ENCODE measurements at regions not wholly inside any gene's neighbourhood (a gene's known extent, or its start where the extent isn't known, plus 50 kb on each side); places are given as distances from the start of the nearest gene placed in this dataset.
A peak's percentile ranks its signal among the peaks of the same experiment; 100 is the strongest.

DNA sequence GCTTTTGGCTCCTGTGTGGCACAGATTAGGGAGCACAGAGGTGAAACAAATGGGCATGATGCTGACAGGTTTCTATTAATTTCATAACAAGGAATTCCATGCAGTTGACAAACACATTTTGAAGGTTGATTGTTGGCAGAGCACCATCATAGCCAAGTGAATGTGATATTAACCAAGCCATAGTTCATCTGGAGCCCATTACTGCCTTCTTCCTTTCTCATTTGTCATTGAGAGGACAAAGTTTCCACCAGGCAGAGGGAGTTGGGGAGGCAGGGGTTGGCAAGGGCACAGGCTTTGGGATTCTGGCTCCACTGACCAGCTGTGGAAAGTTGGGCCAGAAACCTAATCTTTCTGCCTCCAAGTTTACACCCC lies 325.2 kb downstream of the MFSD1 start:
- DNase-seq (ENCODE audit: low spot score): no peak

DNA sequence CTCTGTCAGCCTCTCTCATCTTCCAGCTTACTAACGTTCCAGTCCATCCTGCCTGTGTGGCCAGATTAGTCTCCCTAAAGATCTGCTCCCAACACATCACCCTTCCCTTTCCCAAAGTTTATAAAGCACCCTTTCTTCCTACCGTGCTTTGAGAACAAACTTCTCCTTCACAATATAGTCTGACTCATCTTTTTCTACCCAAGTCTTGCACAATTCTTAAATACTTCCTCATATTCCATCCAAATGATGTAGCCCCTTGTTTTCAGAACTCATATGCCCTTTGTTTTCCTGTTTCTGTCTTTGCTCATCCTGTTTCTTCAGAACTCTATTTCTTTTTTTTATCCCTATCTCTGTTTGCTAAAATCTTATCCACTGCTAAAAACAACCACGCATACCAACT lies 326.8 kb downstream of the MFSD1 start:
- peak; percentile 44 for DNase-seq (ENCODE audit: low spot score)

DNA sequence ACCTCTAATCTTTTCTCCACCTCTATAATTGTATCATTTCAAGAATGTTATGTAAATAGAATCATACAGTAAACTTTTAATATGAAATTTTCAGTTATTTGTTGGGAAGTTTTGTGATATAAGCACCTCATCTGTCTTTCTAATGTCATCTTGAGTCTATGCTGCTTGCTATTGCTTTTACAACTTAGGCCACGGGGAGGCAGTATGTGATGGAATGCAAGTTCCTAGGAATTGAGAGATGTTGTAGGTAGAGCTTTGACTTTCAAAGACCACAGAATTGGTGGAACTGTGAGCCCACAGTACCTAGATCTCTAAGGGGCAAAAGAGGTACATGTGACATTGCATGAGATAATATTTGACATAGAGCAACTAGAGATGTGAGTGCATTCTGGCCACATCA lies 328.3 kb downstream of the MFSD1 start:
- no peak for DNase-seq (ENCODE audit: low spot score)

DNA sequence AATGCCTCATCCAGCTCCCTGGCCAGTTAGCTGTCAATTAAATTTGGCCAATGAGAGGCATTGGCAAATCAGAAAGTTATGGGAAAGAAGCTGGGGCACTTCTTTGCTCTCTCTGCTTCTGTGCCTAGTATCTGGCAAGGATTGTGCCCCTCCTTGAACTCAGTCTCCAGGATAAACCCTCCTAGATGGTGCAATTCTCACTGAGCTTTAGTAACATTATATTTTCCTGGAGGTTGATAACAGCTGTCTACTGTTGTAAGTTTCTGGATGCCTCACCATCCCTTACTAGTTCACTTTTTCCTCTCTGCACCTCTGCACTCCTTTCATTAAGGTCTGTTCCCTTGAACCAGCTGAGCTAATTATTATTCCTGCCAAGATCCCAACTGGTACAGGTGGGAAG lies 329.5 kb downstream of the MFSD1 start:
- DNase-seq (ENCODE audit: low spot score): no peak

DNA sequence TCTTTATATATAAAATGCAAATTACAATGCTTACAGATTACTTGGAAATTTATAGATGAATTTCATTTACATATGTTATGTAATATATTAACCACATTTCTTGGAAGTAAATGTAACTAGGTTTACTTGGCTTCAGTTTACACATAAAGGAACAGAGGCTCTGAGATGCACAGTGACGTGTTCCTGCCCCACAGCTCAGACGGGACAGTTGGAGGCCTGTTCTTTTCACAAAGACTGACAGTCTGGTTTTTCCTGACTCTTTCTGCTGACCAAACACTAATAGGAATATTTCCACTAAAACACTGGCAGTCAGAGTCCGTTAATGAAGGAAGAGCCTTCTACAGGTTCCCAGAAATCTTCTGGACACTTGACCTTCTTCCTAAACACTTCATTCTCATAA lies 336.1 kb downstream of the MFSD1 start:
- DNase-seq (ENCODE audit: low spot score): no peak

DNA sequence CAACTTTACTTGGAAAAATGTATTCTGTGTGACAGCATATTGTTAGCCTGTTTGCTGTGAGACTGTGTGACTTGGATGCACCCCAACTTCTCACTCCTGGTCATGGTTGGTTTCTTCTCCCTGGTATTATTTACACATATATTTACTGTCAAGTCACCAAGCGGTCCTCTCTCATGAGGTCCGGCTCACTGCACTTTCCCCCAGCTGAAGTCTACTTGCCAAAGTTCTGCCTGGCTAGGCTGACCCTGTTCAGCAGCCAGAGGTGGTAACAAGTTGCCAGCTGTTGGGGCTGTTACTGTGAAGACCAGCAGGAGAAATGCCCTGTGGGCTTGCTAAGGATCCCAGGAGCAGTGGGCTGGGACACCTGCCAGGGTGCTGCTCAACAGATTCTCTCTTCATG lies 337.5 kb downstream of the MFSD1 start:
- peak; percentile 10 for DNase-seq (ENCODE audit: low spot score)

DNA sequence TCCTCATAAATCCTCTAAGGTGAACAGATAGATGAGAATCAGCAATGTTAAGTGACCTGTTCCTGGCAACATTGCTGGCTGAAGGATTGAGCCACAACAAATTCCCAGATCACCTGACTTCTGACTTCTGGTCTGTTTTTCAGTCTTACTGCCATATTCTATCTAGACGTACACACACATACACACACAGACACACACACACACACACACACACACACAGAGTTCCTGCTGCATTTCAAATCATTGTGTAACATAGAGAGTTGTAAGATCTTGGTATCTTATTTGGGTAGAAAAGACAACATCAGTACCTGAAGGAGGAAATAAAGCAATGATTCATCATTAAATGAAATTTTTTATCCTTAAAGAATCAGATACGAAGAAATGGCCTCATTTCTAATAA lies 342.6 kb downstream of the MFSD1 start:
- no peak for DNase-seq (ENCODE audit: low spot score)

DNA sequence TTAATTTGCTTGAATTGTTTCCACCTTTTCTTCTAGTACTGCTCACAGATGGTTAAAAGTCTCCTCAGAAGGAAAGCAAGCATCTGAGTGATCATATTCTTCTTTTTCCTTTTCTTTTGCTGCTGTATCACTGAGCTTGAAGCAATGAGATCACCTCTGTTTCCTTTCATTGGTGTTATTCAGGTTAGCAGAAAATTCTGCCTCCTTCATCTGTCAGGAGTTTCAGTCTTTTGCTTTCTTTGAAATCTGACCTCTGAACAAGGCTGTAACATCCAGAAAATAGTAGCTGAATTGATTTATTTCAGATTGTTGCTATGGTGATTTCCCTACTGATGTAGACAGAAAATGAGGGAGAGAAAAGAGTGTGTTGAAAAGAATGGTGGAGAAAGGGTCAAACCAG lies 343.0 kb downstream of the MFSD1 start:
- DNase-seq (ENCODE audit: low spot score): no peak

DNA sequence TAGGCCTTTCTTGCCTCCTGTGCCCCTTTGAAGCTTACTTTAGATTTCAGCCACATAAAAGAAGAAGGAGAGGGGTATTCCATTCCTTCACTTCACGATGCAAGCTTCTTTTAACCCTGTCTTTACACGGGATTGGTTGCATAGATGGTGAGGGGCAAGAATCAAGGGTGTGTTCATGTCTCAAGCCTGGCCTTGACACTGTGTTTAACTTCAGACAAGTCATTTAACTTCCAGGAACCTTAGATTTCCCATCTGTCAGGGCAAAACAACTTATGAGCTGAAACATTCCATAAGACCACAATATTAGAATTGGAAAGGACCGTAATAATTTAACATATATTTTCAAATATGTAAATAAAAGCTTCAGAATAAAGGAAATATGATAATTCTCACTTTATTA lies 344.5 kb downstream of the MFSD1 start:
- no peak for DNase-seq (ENCODE audit: low spot score)

DNA sequence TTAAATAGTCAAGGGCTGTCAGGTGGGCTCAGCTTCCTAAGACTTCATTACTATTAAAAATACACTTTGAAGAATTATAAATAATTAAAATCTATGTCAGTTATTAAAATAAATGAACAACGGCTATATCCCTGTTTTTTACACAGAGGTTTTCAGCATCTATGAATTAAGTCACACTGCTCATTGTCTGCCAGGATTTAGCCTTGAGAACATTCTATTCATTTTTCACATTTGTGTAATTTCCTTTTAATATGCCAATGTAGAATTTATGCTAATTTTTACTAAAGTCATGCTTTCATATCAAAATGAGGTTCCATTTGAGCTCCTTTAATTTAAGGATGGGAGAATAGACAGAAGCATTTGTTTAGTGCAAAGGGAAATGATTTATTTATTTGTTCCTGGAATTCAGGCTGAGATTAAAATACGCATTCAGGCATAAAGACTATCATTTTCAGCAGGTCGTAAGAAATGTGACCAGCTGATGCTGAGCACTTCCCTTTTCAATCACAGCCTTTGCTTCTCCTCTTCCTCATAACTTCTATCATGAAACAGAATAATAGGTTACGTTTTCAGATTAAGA lies 345.1 kb downstream of the MFSD1 start:
- no peak for DNase-seq (ENCODE audit: low spot score)

DNA sequence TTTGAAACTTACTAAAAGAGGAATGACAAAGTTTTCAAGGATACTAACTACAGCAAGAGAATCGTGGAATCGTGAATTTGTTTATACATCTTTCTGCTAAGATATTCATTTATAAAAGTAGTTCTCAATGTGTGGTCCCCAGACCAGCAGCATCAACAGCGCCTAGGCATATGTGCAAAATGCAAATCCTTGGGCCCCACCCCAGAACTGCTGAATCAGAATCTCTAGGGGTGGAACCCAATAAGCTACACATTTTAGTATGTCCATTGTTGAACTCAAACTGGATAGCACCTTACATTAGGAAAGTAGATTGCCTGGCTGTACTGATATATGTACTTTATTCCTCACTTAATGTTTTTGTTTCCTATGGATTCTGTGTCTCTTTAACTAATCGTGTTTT lies 346.0 kb downstream of the MFSD1 start:
- DNase-seq (ENCODE audit: low spot score): no peak

DNA sequence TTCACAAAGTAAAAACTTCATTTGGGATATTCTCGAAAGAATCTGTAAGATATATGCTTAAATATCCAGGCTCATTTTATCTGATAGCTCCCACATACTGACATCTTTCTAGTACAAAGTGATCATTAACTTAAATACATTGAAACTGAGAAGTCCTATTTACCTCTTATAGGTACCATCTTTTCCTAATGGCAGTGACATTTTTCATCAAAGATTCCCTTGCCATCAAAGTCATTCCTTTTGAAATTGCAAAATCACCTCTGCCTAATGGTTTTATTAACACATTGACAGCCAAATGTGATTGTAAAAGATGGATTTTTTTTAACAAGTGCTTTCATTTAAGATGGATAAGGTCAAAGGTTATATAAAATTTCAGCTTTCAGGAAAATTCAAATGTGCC lies 346.6 kb downstream of the MFSD1 start:
- DNase-seq (ENCODE audit: low spot score): no peak

DNA sequence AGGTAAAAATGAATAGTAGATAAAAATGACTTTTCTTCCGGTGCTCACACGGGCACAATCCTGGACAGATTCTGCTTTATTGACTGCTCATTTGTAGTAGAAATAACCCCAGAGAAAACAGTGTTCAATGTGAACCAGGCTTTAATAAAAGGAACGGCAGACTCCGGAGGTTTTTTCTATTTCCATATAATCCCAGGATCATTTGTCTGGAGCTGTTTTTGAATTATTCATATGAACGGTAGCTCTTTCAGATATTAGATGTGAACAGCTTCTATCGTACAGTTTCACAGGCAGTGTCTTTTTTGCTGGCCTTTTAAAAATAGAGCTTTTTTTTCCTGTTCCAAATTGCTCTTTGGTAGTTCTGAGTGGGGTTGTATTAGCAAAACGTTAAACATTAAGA lies 347.3 kb downstream of the MFSD1 start:
- no peak for DNase-seq (ENCODE audit: low spot score)

DNA sequence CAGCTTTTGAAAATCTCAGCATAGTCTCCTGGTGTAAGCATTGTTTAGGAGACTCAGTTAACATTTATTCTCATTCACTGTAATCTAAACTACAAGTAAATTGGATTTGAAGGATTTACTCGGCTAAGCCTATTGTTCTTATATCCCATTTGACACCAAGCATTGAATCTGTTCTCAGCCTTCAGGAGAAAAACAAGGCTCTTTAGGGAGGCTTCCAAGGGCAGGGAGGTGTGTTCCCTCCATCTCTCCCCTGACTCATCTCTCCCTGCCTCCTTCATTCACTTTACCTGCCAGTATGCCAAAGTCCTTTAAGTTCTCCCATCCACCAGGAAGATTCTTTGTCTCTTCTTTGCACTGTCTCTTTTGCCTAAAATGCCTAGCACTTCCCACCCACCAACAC lies 347.8 kb downstream of the MFSD1 start:
- DNase-seq (ENCODE audit: low spot score): no peak

DNA sequence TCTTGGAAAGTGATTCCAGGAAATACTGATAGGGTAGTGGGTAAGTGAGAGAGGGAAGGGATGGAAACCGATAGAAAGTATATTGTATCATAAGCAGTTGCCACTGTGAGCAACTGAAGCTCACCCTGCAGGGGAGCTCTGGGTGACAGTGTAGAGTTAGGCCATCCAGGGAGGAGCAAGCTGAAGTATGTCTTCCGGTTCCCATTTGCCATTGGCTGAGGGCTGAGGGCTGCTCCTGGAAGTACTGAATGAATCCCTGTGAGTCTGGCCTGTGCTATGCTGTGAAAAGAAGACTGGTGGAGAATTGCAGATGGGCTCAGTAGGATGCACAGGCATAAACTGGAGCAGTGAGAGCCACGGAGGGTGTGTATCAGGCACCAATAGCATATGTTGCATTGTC lies 348.3 kb downstream of the MFSD1 start:
- no peak for DNase-seq (ENCODE audit: low spot score)

DNA sequence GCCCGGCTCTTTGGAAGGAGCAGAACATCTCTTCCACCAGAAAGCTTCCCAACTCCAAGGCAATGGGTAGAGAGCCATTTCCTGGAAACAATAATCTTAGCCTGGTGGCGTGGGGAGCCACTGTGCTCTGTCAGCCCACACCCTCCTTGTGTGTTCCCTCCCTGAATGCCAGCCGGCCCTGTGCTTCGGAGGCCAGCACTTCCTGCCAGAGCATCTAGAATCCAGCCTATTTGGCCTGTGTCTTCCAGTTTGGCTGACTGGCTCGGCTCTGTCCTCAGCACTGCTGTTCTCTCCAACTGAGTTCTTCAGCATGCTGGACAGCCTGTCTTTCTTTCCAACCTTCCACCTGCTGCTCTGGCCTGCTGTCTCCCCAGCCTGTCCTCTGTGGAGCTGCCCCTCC lies 349.3 kb downstream of the MFSD1 start:
- DNase-seq (ENCODE audit: low spot score): no peak

DNA sequence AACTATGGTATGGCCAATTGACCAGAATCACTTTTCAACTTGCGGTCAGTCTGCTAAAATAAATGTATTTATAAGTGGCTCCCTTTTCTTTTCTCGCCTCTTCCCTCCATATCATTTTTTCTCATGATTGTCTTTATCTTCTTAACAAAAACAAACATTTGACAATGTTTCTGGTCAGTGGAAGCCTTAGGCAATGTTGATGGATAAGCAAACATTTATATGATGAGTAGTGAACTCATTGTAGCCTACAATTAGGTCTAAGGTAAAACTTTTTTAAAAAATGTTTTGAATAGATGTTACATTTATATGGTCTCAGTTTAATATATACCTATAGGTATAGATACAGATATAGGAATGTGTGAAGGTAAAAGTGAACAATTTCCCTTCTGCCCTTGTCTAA lies 355.4 kb downstream of the MFSD1 start:
- no peak for DNase-seq (ENCODE audit: low spot score)

DNA sequence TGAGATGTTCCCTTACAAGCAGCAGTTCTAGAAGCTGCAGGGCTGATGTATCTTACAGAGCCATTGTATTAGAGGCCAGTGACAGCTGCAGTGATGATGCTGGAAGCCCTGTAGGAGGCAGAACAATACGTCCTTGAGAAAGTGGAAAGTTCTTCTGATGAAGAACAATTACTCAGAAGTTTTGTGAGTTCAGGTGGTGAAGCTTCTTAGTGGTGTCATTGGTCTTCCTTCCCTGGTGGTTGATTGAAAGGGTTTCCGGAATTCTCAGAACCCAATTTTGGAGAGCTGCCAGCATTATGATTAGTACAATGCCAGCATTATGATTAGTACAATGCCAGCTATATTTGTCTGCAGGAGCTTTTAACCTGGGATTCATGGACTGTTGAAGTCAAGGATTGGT lies 356.4 kb downstream of the MFSD1 start:
- DNase-seq (ENCODE audit: low spot score): peak; percentile 8

DNA sequence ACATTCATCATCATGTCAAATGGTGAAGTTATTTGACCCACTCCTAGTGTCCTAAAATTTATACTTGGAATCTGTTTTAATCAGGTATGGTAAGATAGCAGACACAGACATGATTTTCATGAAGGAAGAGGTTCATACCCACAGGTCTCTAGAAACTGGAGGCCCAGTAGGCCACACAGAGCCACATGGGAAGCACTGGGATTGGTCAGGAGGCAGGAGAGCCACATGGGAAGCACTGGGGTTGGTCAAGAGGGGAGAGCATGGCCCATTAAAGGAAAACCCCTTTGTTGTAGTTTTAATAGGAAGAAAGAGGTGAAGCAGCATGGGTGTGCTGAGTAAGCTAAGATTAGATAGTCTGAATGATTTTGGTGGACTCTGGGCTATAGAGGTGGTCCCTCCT lies 356.9 kb downstream of the MFSD1 start:
- no peak for DNase-seq (ENCODE audit: low spot score)

DNA sequence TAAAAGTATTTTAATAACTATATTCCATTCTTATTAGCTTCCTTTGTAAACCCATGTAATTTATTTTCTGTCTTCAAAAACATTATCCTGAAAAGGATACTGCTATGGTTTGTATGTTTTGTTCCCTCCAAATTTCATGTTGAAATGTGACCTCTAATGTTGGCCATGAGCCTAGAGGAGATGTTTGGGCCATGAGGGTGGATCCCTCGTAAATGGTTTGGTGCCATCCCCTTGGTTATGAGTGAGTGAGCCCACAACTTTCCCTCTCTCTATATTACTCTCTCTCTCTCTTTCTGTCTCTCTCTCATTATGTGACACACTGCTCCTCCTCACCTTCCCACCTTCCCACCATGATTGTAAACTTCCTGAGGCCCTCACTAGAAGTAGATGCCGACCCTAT lies 357.7 kb downstream of the MFSD1 start:
- no peak for DNase-seq (ENCODE audit: low spot score)

DNA sequence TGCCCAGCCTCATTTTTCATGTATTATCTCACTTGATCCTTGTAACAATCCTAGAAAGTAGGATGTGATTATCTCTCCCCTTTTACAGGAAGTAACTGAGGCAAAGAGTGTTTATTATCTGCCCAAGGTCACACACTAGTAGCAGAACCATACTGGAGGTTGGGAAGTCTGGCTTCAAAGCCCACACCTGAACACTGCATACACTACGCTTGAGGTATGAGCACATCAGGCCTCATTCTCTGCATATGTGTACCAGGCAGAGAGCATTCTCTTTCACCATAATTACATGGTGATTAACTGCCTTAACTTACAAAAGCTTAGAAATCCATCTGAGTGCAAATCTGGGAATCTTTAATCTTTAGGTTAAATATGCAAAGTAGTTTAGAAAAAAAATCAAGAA lies 361.8 kb downstream of the MFSD1 start:
- no peak for DNase-seq (ENCODE audit: low spot score)

DNA sequence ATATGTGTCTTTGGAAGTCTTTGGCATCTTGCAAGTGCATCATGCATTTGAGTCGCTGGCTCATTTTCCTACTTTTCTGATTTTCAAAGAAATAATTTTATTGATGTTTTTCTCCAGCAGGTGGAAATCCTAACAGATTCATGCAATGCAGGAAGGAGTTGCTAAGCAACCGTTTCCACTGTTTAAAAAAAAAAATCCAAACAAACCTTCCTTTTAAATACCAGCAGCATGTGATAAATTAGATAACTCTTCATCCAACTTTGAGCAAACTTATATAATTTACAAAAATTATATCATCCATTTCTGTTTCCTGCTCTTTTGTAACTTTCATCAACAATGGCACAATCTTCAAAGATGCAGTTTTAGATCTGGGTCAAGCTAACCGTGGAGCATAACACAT lies 364.1 kb downstream of the MFSD1 start:
- DNase-seq (ENCODE audit: low spot score): no peak

DNA sequence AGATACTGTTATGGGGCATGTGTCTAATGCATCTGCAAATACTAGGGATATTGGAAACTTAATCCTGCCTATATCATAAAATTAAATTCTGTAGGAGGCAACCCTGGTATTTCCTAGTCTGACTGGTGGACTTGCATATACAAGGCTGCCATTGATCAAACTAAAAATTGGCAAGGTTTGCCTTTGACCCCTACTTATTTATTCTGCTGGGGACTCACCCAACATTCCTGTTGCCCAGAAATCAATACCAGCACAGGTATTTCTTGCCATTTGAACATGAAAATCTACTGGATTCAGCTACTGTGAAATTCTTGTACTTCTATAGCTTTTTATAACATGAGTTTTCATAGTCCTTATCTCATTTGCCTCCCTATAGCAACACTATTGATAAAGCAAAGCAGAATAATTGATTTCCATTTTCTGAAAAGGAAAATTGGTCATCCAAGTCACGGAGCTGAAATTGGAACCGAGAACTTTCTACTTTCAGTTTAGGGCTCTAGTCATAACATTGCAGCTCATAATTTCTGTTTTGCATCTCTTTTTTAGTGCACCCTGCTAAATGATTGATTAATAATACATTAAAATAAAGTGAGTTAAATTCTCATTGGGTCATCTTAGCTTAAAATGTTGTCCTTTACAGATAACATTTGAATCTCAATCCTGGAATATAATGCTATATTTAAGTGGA lies 365.2 kb downstream of the MFSD1 start:
- DNase-seq (ENCODE audit: low spot score): no peak

DNA sequence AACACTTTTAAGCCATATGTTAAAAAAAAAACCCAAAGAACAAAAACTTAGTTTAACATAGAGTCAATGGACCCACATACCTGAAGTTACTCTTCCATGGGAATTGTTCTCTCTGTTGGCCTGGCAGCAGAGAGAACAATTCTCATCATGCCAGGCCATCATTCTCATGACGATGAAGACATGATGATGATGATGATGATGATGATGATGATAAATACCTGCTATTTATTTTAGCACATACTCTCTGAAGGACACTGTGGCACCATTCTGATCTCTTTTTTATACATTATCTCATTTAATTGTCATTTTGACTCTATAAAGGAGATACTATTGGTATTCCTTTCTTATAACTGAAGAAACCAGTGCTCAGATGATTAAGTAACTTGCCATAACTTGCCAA lies 366.9 kb downstream of the MFSD1 start:
- no peak for DNase-seq (ENCODE audit: low spot score)

DNA sequence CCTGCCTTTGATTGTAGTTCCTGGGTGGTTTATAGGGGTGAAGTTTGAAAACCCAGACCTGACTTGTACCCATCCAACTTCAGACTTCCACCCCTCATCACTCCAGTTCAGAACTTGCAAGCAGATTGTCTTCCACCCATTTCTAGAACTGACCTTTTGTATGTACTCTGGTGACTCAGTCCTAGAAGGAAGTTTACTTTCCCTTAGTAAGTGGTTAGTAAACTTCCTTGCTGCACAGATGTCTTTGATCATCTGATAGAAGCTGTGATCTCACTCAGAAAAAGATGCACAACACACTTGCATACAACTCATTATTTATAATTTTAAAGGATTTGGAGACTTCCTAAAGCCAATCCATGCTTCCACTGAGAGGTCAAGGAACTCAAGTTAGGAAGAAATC lies 368.0 kb downstream of the MFSD1 start:
- peak; percentile 65 for DNase-seq (ENCODE audit: low spot score)
